HG02981 (cell line): ENCODE measurements at regions not wholly inside any gene's neighbourhood (a gene's known extent, or its start where the extent isn't known, plus 50 kb on each side); places are given as distances from the start of the nearest gene placed in this dataset.
A peak's percentile ranks its signal among the peaks of the same experiment; 100 is the strongest.

ENCODE experiments used
- ATAC-seq: cut with Tn5 transposase; IDR thresholded peaks from one replicate; pipeline ENCODE4 v1.9.1; 2021; ENCODE audit warnings: mild to moderate bottlenecking, moderate library complexity; ENCODE audit not compliant: unreplicated experiment

DNA sequence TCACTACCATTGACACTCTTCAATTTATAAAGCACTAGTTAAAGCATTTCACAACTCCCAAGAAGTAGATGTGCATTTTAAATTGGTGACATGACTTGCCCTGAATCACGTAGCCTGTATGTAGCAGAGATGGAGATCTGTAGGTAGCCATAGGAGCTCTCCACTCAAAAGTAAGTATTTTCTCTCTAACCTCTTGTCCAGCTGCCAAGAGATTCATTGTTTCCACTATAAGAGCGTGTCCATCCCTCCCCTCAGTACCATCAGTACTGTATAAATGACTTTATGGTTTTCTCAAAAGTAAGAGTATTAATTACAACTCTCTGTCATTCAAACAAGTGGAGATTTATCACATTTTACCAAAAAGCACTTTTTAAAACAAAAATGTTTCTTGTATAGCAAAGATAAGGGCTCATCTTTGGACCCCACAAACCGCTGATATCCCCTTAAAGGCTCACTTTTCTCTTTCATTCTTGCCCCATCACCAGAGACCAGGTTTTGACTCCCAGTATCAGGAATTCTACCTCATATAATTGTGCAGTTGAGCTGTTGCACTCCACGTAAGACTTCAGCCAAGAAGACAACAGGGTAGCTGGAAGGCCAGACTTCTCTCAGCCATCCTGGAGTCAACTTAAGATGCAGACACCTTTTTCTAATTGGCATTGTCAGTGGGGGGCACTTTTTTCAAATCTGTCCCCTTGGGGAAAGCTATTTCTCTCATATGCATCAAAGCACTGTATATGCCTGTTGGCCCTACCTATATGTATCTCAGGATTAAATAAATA is 78.0 kb upstream of the GALNT5 start:
- ATAC-seq: no peak

- ATAC-seq: no peak
Observed at GRCh38 chr2:157180359-157180758, 77.1 kb upstream of the GALNT5 start.

DNA sequence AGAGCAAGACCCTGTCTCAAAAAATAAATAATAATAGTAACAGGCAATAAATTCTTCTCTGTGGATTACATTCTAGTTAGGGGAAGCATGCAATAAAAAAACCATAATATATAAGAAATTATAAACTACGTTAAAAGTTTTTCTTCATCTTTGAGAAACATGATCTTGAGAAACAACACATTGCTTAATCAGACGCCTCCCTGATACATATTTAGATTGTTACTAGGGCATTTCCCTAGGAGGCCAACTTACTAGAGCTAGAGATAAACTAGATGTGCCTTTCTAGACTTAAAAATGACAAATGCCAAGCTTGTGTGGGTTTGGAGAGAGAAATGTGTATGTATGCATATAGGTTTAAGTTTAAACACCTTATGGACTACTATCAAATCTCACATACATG is 76.3 kb upstream of the GALNT5 start:
- ATAC-seq: no peak

GRCh38 chr2:157182204-157182709 is 75.2 kb upstream of the GALNT5 start:
- ATAC-seq: no peak

GRCh38 chr2:157182834-157183396 is 74.6 kb upstream of the GALNT5 start:
- ATAC-seq: no peak

GRCh38 chr2:157184161-157184895 is 73.2 kb upstream of the GALNT5 start:
- no peak for ATAC-seq

DNA sequence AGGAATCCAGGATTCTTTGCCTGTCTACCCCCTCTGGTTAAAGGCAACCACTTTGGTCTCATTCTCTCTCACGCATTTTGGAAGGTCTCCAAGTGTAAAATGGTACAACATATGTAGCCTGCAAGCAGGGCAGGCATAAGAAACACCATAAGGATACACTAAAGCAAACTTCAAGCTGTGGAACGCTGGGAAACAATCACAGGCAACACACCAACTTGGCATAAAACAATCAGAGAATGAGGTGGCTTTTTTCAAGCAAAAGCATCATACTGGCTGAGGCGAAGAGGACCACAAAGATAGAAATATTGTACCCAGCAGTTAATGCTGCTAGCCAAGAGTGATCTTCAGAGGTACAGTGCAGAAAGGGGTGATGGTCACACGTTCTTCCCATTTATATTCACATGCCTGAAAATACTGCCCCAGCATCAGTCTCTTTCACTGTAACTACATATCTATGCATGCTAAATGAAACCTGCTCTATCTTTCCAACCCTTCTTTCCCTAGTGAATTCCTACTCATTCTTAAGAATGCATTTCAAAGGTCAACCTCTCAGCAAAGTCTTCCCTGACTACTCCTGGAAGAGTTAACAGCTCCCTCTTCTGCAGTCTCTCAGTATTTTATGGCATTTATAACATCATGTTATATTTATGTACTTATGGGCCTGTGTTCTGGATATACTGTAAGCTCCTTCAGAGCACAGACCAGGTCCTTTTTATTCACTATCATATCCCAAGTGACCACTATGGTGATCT is 71.9 kb upstream of the GALNT5 start:
- ATAC-seq: no peak

GRCh38 chr2:157190151-157190550 is 67.4 kb upstream of the GALNT5 start:
- no peak for ATAC-seq

DNA sequence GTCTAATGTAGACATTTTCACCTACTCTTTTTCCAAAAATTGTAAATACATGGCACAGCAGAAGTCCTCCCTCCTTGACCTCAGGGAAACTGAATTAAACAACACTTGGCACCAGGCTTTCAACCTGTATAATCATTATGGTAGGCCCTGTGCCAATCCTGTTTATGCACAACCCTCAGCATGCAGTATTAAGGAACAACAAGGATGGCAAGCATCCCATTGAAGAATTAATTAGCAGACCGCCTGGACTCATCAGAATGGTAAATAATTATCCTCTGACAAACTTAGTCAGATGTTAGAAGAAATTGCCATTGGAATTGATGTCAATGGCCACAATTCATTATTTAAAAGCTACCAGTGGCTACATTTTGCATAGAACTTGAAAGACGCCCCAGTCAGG is 66.3 kb upstream of the GALNT5 start:
- ATAC-seq: no peak

DNA sequence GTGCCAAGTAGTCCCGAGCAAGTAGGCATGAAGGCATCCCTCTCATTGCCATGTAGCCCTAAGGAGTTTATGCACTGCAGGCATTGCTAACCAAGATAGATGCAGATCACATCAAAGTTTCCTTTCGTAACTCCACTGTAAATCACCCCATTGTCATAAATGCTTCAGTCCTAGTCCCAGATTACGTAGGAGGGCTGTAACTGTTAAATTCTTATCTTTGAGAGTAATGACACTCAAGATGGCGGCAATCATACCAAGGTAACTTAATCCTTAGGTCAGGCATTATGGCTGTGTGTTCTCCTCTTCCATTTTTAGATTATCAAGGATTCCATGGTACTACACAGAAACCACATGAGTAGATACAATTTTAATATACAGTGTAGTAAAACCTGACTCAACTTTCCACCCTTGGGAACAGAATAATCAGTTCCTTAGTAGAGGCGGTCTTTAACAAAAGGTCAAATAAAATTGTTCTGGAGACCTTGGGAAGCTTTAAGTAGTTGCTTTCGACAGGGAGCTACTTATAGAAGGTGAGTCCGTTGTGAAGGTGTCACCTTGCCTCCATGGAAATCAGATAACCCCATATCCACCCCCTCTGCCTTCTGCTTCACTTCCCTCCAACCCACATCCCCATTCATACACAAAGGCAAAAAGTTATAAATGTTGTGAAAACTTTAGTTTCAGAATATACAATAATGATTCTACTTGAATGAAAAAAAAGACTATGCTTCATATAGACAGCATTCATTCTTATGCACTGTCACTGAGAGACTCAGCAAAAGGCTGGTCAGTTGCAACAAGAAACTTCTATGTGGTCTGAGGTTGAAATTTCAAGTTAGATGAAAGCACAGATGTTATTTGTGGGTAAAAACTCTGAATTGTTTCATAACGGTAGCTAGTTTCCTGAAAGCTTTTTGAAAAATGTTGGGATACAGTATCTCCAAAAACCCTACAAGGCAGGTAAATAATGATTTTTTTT is 64.8 kb upstream of the GALNT5 start:
- peak; percentile 82 for ATAC-seq

GRCh38 chr2:157193461-157193860 is 64.0 kb upstream of the GALNT5 start:
- ATAC-seq: no peak

DNA sequence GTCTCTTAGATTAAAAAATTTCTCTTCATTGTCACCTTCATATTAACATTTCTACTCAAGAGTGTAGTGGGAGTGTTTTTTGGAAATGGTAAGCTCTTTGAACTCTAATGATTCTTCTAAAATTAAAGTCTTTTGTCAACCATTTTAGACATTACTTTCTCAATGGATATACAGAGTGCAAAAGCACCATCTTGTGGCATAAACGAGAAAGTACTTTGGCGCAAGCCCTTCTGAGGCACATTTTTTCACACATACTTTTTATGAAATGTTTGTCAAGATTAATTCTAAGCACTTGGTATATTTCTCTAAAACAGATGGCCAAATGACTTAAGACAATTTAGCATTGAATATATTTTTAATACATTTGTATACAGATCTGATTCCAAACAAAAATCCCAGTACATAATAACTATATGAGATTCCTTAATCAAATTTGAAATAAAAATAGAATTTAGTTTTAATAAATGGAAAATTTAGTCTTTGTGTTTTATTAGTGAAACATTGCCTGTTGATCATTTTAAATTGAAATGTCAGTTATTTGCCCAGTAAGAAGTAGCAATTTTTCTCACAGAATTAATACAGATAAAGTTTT is 63.3 kb upstream of the GALNT5 start:
- ATAC-seq: peak; percentile 67

- no peak for ATAC-seq
Observed at GRCh38 chr2:157194844-157195243, 62.7 kb upstream of the GALNT5 start.

- ATAC-seq: no peak
Observed at GRCh38 chr2:157196956-157197355, 60.5 kb upstream of the GALNT5 start.

GRCh38 chr2:157197848-157198247 is 59.7 kb upstream of the GALNT5 start:
- no peak for ATAC-seq

- ATAC-seq: no peak
Observed at GRCh38 chr2:157203651-157204050, 53.9 kb upstream of the GALNT5 start.

DNA sequence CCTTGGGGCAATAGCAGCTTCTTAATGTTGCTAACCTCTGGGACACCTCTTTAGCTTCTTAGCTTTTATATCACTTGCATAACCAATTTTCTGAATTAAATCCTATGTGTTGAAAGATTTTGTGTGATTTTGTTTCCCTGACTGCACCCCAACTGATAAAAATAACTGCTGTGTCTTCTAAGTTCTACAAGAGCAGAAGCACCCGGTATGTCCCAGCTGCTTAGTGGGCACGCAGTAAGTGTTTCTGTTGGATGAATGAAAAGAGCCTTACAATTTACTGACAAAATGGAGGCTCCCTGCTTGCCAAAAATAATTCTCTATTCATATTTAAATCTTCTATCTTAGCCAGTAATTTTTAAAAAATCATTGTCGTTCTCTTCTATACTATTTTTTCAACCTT is 53.1 kb upstream of the GALNT5 start:
- ATAC-seq: no peak

- ATAC-seq: no peak
Observed at GRCh38 chr2:157206916-157207315, 50.6 kb upstream of the GALNT5 start.
